Hematopoietic multipotent progenitor cell treated with erythropoietin and hydrocortisone succinate and interleukin-3 and kit ligand, for 17 days (in vitro differentiated cells): ENCODE measurements at regions not wholly inside any gene's neighbourhood (a gene's known extent, or its start where the extent isn't known, plus 50 kb on each side); places are given as distances from the start of the nearest gene placed in this dataset.

Experiments
- DNase-seq: peaks from one replicate; pipeline ENCODE4 v3.0.0-alpha.2; 2015; ENCODE audit warnings: low spot score

GRCh38 chr14:97726676-97727075 lies 929.5 kb downstream of the VRK1 start:
- DNase-seq: no peak

- no peak for DNase-seq
Measured at GRCh38 chr14:97730706-97731105, 933.5 kb downstream of the VRK1 start.

GRCh38 chr14:97731800-97732199 lies 934.6 kb downstream of the VRK1 start:
- DNase-seq: no peak

GRCh38 chr14:97747316-97747715 lies 950.1 kb downstream of the VRK1 start:
- no peak for DNase-seq

- DNase-seq: no peak
Measured at GRCh38 chr14:97748616-97749015, 951.4 kb downstream of the VRK1 start.

- no peak for DNase-seq
Measured at GRCh38 chr14:97757491-97757890, 960.3 kb downstream of the VRK1 start.

GRCh38 chr14:97760050-97760449 lies 962.9 kb downstream of the VRK1 start:
- DNase-seq: no peak

- no peak for DNase-seq
Measured at GRCh38 chr14:97762386-97762785, 965.2 kb downstream of the VRK1 start.

- no peak for DNase-seq
Measured at GRCh38 chr14:97771340-97772045, 974.3 kb downstream of the VRK1 start.

- no peak for DNase-seq
Measured at GRCh38 chr14:97773598-97773997, 976.4 kb downstream of the VRK1 start.

GRCh38 chr14:97776890-97777558 lies 979.8 kb downstream of the VRK1 start:
- DNase-seq: no peak

GRCh38 chr14:97777622-97778355 lies 980.6 kb downstream of the VRK1 start:
- DNase-seq: no peak

- no peak for DNase-seq
Measured at GRCh38 chr14:97779140-97779539, 982.0 kb downstream of the VRK1 start.

GRCh38 chr14:97780804-97781203 lies 983.6 kb downstream of the VRK1 start:
- no peak for DNase-seq

GRCh38 chr14:97781961-97782360 lies 984.8 kb downstream of the VRK1 start:
- no peak for DNase-seq

GRCh38 chr14:97782871-97783414 lies 985.8 kb downstream of the VRK1 start:
- no peak for DNase-seq

- no peak for DNase-seq
Measured at GRCh38 chr14:97785495-97785894, 988.3 kb downstream of the VRK1 start.

GRCh38 chr14:97788364-97788763 lies 991.2 kb downstream of the VRK1 start:
- DNase-seq: no peak

GRCh38 chr14:97788846-97789526 lies 991.8 kb downstream of the VRK1 start:
- no peak for DNase-seq

GRCh38 chr14:97791072-97791471 lies 993.9 kb downstream of the VRK1 start:
- DNase-seq: no peak

- no peak for DNase-seq
Measured at GRCh38 chr14:97791906-97792305, 994.7 kb downstream of the VRK1 start.

GRCh38 chr14:97796511-97796910 lies 999.3 kb downstream of the VRK1 start:
- no peak for DNase-seq
